AG04449 (cell line): ENCODE measurements at regions not wholly inside any gene's neighbourhood (a gene's known extent, or its start where the extent isn't known, plus 50 kb on each side); places are given as distances from the start of the nearest gene placed in this dataset.

ENCODE experiments used
- CTCF ChIA-PET: fragments of 350-600 bp; formaldehyde crosslinking; extraction: SDS; loops from one replicate; lab custom pipeline; 2021; ENCODE audit warnings: antibody characterized with exemption; lab: Yijun Ruan, JAX
- POLR2A ChIA-PET: fragments of 400-600, 350-600 bp; formaldehyde crosslinking; extraction: SDS; loops from one replicate; lab custom pipeline; 2020; ENCODE audit warnings: antibody characterized with exemption, inconsistent platforms; lab: Yijun Ruan, JAX
- DNase-seq: peaks from one replicate; pipeline ENCODE4 v3.0.0-alpha.2; 2010; ENCODE audit warnings: low read depth, low spot score
- H3K4me3 ChIP-seq: 2 replicates; pipeline ENCODE4 v1.5.1; 2011; ENCODE audit warnings: low read depth, mild to moderate bottlenecking, control low read depth, low read length
- TF ChIP-seq, protein P1 (sequence below): IDR thresholded peaks from one replicate; pipeline ENCODE4 v1.5.1; 2011; ENCODE audit warnings: mild to moderate bottlenecking, moderate library complexity, low read length, control low read depth, inconsistent platforms; ENCODE audit not compliant: insufficient read depth; ENCODE audit errors: missing control alignments

DNA sequence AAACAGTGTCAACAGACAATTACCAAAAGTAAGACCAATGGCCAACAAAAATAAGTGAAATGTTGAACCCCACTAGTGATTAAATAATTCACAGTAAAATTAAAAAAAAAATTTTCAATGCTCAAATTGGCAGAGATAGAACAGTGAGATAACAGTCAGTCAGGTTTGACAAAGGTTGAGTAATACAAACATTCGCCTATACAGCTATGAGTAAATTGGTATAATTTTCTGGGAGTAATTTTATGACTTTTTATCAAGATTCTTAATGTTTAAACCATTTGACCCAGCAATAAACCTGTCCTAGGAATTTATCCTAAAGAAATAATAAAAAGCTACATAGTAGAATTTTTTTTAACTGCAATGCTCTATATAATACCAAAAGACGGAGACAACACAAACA, 64.9 kb upstream of the SHH start:
- ChIA-PET POLR2A (no interaction called here), CTCF (no interaction called here)
- TF ChIP-seq, protein P1, sequence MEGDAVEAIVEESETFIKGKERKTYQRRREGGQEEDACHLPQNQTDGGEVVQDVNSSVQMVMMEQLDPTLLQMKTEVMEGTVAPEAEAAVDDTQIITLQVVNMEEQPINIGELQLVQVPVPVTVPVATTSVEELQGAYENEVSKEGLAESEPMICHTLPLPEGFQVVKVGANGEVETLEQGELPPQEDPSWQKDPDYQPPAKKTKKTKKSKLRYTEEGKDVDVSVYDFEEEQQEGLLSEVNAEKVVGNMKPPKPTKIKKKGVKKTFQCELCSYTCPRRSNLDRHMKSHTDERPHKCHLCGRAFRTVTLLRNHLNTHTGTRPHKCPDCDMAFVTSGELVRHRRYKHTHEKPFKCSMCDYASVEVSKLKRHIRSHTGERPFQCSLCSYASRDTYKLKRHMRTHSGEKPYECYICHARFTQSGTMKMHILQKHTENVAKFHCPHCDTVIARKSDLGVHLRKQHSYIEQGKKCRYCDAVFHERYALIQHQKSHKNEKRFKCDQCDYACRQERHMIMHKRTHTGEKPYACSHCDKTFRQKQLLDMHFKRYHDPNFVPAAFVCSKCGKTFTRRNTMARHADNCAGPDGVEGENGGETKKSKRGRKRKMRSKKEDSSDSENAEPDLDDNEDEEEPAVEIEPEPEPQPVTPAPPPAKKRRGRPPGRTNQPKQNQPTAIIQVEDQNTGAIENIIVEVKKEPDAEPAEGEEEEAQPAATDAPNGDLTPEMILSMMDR = no peak
- no peak overlapping the region for H3K4me3 ChIP-seq
- DNase-seq = no peak

DNA sequence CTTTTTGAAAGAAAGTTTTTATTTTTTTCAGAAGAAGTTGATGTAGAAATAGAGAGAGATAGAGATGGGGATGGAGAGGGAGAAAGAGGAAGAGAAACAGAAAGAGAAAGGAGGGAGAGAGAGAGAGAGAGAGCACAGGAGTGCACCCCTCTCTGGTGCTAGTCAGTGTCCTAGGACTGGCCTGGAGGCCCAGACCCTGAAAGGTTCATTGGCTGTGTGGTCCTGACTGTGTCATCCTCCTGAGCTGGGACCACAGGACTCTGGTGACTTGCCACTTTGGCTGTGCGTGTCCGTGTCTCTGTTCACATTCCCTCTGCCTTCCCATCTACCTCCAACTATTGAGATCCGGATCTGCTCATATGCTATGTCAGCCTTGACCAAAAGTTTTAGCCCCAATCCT, 62.1 kb upstream of the SHH start:
- H3K4me3 ChIP-seq = no peak overlapping the region
- DNase-seq = no peak
- POLR2A ChIA-PET = no interaction called here
- CTCF ChIA-PET = no interaction called here
- TF ChIP-seq, protein P1 = no peak

DNA sequence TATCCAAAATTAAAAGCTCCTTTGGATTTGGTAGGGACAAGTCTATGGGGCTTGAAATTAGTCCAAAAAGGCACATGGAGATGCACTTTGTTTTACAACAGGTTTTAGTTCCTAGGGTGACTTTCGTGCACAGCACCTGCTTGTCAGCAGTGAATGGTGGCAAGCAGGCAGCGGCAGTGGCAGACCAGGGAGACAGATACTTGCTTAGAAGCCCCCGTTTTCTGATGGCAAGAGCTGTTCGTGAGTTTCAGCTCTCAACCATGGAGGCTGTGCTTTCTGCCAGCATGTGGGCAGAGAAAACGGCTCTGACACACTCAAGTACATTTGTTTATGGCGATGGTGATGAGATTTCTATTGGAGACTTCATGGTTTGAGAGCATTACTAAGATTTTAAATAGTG, 61.7 kb upstream of the SHH start:
- ChIA-PET POLR2A (no interaction called here), CTCF (no interaction called here)
- no peak for DNase-seq
- TF ChIP-seq, protein P1 = no peak
- H3K4me3 ChIP-seq = no peak overlapping the region

DNA sequence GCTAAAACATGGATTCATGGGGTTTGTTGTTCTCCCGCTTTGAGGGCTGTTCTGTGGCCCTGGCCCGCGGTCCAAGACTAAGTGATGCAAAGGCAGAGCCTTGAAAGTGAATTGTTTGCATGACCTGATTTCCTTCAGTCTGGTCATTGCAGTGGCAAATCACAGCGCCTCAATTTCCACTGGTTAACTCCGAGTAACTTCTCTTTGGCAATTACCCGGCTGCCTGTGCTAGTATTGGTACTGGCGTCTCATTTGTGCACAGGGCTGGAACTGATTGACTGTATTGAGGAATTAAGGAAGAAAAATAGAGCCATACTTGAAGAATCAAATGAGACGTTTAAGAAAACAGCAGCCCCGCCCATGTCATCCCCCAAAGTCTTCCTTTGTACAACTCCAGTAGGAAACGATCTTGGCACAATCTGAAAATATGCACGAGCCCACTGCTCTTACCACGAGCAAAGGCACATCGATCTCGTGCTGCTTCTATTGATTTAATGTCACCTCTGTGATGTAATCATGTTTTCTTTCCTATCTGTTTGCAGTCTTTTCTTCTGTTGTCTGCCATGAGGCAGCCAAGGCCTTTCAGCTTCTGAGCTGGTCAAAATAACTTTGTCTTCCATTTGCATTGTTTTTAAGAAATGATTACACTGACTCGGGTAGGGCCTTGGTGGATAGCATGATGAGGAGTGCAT, 60.6 kb upstream of the SHH start:
- TF ChIP-seq, protein P1 = no peak
- no peak for DNase-seq
- CTCF ChIA-PET = no interaction called here
- H3K4me3 ChIP-seq = no peak overlapping the region
- POLR2A ChIA-PET = no interaction called here

DNA sequence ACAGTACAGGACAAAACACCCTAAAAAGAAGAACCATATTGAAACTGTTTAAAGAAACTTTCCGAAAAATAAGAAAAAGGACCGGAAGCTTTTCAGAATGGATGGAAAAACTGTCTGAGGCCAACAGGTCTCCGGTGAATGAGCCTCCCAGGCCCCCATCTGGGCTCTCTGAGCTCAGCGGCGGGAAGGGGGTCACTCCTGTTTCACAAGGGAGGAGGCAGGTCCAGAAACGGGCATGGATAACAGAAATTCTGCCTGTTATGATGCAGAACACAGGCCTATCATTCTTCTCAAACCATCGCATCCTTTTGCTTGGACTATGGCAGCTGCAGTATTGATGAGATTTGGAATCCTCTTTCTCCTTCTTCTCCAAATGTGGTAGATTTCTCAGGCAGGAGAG, 58.9 kb upstream of the SHH start:
- POLR2A ChIA-PET = no interaction called here

DNA sequence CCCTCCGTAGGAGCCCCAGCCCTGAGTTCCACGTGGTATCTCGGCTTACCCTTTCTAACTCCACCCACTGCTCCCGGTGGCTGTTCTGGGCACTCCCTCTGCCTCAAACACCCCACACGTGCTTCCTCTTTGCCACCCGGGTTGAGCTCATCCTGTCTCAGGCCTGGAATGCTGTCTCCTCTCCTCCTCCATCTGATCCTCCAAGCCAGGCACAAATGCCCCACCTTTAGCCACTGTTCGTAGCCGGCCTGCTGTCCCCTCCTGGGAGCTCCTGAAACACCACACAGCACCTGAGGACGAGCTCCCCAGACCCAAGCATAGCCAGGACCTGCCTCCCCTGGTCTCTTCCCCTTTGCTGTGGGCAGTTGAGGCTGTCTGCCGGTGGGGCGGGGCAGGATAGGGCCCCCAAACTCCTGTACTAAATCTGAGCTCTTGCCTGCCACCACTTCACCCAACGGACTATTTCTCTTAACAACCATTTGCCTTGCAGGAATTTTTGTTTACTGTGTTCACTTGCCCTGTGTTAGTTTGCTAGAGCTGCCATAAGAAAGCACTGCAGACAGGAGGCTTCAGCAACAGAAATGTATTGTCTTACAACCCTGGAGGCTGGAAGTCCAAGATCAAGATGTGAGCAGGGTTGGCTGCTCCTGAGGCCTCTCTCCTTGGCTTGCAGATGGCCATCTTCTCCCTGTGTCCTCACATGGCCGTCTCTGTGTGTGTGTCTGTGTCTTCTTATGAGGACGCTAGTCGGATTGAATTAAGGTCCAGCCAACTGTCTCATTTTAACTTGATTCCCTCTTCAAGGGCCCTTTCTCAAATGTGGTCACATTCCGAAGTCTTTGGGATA, 58.3 kb upstream of the SHH start:
- H3K4me3 ChIP-seq = no peak overlapping the region
- ChIA-PET CTCF (no interaction called here), POLR2A (no interaction called here)
- no peak for DNase-seq
- TF ChIP-seq, protein P1 = no peak

More for the DNA sequence above, 58.9 kb upstream of the SHH start:
- TF ChIP-seq, protein P1 = no peak
- no peak for DNase-seq
- CTCF ChIA-PET = no interaction called here
- no peak overlapping the region for H3K4me3 ChIP-seq
